HG02943 (cell line): ENCODE measurements at regions not wholly inside any gene's neighbourhood (a gene's known extent, or its start where the extent isn't known, plus 50 kb on each side); places are given as distances from the start of the nearest gene placed in this dataset.

Experiments
- ATAC-seq: cut with Tn5 transposase; IDR thresholded peaks from one replicate; pipeline ENCODE4 v1.9.1; 2021; ENCODE audit warnings: mild to moderate bottlenecking, low read depth, moderate library complexity; ENCODE audit not compliant: unreplicated experiment

DNA sequence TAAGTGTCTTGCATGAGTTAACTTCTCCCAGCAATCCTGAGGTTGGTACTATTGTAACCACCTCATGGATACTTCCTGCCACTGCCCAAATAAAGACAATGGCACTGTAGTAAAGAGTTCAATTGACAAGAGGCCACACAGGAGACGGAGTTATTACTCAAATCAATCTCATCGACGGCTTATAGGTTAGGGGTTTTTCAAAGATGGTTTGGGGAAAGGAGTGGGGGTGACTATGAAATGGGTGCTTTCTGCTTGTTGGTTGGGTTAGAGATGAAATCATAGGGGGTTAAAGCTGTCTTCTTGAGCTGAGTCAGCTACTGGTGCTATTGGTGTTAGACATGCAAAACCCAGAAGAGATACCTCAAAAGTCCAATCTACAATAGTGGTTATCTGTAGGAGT is 1258.0 kb upstream of the ZEB2 start:
- no peak for ATAC-seq

DNA sequence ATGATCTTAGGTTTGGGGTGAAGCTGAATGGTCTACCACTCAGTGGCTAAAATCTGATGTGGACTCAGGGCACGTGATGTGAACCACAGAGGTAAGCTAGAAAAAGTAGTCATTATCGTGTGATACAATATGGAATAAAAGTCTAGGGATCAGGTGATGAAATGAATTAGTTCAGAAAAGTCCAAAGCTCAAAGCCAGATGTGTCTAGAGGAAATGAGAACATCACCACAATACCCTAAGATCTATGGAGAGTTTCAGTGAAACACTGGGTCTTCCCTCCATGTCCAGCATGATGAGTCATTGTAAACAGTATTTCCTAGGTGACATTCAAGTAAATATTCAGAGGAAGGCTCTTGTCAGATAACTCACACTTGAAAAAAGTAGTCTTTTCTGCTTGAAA is 1257.4 kb upstream of the ZEB2 start:
- no peak for ATAC-seq

DNA sequence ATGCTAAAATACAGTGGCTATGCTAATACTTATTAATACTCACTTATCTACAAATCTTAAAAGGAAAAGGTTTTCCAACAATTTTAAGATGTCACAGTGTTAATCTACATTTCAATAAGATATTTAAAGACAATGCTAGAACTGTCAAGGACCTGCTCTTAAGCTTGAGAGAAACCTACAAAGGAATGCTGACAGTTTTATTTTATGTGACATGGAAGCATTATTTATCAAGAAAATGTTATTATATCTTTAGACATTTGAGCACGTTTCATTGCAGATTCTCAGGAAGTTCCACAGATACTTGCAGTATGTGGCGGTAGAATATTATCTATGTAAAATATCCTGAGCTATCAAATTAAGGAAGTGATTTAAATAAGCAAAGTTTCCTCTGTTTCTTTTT is 1255.7 kb upstream of the ZEB2 start:
- no peak for ATAC-seq

DNA sequence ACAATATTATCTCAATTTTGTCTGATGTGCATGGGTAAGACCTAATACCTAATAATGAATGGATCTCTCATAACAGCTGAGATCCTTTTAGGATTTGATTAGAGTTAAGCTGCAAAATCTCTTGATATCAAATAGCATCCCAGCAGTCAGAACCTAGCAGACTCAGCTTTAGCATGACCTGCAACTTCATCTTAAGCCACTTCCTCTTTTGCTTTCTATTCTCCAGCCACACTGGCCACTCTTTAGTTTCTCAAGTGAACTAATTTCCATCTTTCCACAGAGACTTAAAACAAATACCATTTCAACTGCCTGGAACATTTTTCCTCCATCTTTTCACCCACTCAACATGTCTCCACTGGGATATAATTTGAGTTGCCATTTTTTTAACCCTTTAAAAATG is 1251.6 kb upstream of the ZEB2 start:
- ATAC-seq: peak; percentile 96

DNA sequence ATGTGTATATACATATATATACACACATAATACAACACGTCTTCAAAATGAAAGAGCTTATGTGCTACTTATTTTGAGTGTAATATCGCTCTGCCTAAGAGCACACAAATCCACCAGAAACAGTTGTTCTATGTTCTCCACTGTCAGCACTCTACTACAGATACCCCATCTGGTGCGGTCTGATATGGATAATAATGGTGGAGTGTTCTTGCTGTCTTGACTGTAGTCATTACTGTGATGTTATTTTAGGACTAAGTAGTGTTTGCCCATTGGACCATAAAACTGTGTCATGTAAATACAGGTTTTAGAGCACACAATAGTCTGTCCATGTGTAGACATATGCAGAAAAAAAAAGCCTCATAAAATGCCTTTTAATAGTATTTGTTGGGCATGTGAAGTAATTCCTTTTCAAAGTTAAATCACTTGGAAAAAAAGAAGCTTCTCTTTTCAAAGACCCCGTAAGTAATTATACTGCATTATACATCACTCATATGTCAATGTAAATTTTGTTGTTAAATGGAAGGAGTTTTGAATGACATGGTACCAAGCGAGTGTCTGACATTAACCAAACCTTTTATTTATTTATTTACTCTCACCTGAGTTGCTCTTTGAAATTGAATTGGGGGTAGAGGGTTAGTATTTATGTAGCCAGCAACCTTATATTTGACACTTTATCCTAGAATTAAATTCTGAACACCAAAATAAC is 1249.2 kb upstream of the ZEB2 start:
- no peak for ATAC-seq

DNA sequence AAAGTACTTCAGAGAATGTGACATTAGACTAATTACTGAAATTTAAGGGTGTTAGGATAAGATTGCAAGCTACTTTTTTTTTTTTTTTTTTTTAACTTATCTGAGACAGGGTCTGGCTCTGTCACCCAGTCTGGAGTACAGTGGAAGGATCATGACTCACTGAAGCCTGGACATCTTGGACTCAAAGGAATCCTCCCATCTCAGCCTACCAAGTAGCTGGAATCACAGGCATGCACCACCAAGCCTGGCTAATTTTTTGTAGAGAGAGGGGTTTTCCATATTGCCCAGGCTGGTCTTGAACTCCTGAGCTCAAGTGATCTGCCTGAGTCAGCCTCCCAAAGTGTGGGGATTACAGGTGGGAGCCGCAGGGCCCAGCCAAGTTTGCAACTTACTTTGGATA is 1246.0 kb upstream of the ZEB2 start:
- no peak for ATAC-seq

DNA sequence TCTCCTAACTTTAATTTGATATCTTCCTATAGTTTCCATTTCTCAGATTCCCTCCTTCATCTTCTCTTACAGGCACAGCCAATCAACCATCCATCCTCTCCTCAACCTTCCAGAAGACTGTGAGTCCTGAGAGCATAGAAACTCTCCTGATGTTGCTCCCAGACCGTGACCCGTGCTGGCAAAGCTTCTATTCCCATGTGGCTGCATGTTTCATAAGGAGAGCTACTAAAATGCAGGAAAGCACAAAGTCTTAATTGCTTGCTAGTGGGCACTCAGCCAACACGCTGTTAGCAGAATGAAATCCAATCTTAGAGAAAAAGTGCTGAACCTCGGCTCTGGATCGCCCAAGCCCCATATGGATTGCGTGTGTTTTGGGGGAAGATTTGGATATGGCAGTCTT is 1244.7 kb upstream of the ZEB2 start:
- no peak for ATAC-seq

DNA sequence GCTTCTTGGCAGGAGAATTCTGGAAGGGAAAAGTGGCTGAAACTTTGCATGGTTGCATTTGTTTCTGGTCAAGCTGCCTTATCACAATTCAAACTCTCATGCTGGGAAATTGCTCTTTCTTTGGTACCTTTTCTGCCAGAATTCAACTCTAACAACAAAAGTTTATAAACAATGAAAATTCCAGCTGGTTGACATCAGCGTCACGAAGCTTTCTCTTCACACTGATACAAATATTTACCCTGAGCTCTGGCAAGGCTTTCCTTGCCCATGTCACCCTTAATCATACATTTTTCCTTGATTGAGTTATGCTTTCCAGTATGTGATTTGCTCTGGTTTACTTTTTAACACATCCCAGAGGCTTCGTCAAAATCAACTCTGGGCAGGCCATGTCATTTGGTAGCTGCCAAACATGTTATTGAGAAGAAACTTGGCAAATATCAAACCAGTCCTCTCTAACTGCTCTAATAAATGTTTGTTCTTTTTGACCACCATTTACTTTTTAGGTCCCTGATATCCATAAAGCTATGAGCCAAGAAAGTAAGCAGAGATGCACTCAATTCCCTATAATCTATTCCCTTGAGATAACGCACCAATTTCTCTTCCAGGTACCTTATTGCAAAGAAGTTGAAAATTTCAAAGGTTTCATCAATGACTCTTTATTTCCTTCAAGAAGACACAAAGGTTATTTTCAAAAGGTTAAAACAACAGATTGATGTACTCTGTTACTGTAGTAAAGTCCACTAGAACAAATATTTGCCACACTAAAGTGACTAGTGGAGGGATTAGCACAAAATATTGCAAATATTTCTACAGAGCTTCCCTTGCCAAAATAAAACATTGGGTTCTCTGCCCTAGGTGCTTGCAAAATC is 1241.1 kb upstream of the ZEB2 start:
- no peak for ATAC-seq

DNA sequence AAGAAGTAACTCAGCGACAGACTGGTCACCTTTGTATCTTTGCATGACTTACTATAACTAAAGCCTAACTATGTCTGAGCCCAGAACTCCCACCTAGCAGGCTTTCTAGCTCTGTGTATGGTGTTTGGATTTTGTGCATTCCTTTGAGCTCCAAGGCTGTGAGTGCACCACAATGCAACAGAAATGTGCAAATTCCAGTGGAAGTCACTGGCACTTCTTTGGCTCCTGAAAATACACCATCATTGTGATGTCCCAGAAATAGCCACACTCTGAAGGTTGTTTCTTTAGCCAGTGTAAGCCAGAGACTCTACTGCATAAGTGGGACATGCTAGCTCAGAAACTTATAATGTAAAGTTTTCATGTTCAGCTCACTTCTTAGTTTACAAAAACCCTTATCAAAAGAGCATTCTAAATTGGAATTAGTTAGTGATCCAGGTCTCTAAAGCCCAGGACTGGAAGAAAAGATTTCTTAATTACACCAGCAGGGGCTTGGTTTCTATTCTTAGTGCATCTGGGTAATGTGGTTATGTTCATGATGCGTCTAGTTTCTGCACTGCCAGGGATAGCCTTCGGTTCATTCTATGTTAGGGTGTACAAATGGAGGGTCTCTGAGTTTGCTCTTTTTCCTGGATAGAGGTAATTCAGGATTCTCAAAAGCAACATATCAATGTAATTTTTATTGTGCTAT is 1239.5 kb upstream of the ZEB2 start:
- no peak for ATAC-seq

DNA sequence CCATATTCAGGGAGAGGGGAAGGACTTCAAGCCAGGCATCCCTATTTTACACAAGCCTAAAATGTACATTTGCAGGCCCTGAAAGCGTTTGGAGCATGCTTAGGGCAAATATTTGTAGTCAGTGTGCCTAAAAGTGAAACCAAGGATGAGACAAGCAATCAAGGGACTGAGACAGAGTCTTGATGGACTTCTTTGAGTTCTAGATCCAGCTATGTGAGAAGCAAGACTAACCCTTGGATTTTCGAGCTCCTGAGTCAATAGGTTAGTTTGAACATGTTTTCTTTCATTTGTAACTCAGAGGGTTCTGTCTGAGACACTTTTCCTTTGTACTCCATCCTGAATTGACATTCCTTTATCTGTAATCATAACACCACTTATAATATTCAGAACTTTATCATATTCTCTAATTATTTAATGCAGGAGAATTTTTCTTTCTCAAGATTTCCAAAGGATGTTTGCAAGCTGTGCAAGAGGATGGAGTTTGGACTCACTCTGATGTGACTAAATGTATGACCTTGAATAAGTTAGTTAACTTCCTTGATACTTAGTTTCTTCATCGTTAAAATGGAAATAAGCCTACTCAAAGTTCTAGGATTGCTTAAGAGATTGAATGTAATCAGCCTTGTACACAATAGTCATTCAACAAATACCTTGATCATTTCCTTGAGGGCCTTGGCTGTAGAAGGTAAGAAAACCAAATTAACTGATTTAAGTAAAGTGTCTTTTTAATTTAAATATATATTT is 1237.8 kb upstream of the ZEB2 start:
- ATAC-seq: no peak

DNA sequence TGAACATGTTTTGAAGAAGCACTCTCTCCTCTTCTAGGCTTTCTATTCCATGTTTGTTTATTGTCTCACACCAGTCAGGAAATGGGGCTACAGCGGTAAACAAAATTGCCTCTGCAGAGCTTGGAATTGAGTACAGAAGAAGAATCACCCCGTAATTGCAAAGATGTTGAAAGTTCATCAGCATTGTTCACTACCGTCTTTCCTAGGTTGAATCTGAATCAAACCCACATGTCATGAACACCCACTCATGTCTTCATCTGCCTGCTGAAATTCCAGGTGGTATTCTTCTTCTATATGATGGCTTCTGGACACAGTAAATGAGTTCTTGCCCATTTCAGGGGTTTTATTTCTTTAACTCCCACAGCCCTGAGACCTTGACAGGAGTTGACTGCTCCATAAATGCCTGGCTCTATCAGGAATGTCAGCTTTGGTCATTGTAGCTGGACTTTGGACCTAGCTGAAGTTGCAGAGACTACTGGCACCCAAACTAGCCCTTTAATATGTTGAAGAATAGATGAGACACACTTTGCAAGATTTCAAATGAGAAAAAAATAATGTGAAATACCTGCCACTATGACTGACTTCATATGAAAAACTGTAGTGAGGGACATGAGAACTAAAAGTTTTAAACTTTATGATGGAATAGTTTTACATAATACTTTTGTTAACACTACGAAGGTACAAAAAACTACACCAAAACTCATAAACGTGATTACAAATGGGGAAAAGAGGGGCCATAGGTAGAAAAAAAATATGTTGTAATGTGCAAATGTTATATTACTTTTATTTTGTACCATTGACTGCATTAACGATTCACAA is 1235.3 kb upstream of the ZEB2 start:
- ATAC-seq: no peak

DNA sequence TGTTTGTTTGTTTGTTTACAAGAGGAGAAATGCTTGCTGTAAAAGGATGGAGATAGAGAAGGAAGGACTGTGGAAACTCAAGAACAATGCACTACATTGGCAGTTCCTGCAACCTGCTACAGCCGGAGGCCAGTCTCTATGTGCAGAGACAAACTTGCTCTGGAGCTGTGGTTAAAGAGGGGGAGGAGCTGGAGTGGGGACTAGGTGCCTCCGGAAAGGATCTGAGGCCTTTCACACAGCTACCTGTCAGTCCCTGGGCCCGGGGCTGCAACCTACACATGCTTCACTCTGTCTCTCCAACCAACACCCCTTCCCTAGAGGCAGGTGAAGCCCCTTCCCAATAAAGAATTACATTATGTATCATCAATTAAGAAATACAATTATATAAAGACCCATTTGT is 1234.0 kb upstream of the ZEB2 start:
- ATAC-seq: no peak

DNA sequence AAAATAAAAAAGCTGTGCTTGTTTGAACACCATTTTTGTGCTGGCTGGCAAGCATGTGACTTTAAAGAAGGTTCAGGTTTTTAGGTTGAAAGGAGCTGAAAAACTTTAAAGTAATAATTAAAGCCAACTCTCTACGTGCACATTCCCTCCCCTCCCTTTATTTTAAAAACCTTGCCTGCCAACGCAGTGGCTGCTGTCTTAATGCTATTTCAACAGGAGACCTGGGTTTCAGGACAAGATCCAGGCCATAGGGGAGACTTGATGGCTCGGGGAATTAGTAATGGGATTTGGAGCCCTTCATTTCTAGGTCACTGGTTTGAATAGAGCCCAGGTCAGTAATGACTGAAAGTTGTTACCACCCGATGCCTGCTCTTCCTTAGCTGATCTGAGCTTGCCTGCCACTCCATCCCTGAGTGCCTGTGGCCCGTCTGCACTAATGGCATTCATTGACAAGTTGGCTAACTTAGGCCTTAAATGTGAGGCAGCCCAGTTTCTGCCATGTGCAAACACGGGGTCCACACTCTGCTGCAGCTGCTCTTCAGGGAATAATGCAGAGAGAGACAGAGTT is 1233.2 kb upstream of the ZEB2 start:
- no peak for ATAC-seq

DNA sequence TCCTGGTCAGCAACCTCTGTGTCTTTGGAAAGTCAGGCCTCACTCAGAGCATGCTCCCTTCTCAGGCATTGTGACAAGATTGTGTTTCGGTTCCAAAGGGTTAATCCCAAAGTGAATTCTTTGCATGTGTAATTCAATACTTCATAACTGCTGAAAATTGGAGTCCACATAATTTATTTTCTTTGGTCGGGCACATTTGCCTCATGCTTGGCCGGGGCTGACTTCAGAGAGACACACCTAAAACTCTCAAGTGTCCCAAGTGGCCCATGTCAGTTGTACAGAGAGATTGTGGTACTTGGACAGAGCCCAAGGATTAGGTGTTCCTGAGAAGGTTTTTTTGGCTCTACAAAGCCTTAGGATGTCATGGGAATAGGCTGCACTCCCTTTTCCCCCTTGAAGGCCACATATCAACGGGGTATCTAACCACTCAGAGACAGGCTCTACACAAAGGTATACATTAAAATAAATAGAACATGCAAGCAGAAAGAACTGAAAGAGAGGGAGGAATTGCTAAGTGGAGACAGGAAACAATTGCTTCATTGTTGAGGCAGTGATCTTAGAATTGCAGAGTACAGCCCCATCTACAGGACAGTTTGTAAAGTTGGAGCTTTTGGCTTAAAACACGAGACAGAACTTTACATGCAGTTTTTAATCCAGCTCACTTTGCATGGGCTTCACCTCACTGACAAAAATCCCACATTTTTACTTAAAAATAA is 1232.3 kb upstream of the ZEB2 start:
- peak; percentile 2 for ATAC-seq

DNA sequence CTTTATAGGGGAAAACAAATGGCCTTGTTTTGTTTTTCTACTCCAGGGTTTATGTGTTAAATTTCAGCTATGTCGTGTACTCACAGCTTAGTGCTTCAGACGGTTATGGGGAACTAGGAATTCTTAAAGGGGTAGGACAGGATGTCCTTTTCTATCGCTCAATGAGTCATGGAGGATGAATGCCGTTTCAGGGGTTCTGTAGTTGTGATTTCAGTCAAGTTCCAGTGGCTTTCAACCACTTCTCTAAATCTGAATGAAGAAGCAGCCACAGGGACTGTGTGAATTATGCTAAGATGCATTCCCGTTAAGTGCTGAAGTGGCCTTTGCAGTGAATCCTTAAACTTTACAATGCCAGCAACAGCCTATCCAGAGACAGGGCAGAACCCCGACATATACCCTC is 1231.7 kb upstream of the ZEB2 start:
- peak; percentile 69 for ATAC-seq

DNA sequence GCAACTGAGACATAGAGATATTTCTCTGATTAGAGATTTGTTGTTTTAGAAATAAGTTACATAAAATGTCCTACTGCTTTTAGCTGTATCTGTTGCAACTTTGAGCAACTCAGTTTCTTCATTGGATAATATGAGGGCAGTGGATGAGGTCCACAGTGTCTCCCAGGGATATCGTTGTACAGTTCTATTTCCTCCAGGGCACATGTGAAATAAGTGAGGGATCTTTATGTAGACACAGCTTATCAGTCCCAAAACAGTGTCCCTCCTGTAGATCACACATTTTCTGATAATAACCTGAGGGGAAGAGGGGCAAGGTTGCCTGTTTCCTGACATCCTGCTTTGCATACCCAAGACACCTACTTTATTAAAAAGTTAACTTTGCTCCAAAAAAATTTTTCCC is 1231.2 kb upstream of the ZEB2 start:
- no peak for ATAC-seq

DNA sequence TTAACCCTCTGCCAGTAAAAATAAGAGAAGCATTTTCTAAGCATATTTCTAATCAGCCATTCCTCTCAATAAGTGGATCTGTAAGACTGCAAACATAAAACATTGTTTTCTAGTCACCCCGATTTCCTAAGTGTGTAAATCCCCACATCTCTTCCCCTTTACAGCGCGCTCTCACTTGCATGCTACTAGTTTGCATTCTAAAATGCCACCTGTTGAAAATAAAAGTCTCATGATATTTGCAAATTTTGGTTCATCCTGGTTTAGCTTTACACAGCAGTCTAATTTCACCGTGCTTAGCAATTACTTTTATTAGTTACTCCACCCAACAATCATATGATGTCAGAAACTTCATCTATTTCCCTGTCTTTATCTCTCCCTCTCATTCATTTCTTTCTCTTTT is 1230.7 kb upstream of the ZEB2 start:
- ATAC-seq: no peak

DNA sequence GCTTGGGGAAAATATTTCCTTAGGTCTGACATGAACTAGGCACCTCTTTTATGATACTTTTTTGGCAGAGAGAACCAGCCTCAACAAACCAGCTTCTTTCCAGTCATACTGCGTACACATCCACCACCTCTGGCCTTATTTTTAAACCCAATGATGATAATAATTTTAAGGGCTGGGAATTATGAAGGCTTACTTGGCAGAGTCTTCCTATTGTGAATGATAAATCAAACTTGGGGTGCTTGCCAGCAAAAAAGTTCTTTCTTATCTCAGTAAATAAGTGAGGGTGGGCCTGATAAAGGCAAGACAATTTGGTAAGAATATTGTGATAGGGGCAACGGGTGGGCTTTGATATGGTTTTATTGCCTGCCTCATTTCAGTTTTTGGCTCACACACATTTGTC is 1230.2 kb upstream of the ZEB2 start:
- no peak for ATAC-seq

DNA sequence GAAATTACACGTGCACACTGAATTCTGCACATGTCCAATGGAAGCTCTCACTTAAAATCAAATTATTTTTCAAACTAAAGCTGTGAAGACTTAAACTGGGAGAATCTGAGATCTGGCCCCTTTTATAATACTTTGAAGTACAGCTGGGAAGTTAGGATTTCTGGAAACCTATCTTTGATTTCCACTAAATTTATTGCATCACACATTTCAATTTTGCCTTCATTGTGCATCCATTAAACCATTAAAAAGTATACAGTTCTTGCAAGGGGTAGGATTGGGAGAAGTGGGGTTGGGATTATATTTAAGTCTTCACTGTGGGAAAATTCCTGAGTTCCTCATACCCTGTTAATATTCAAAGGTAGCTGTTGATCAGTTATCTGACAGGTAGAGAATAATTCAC is 1229.6 kb upstream of the ZEB2 start:
- ATAC-seq: no peak
